Activated naive CD8-positive, alpha-beta T cell (primary cell): ENCODE measurements at regions not wholly inside any gene's neighbourhood (a gene's known extent, or its start where the extent isn't known, plus 50 kb on each side); places are given as distances from the start of the nearest gene placed in this dataset.

Experiments used
- H3K27ac Mint-ChIP-seq: one replicate; pipeline ENCODE4 v1.8.0; 2021; ENCODE audit warnings: mixed read lengths
- H3K27me3 Mint-ChIP-seq: one replicate; pipeline ENCODE4 v1.8.0; 2021; ENCODE audit warnings: mixed read lengths
- H3K36me3 Mint-ChIP-seq: one replicate; pipeline ENCODE4 v1.8.0; 2021; ENCODE audit warnings: mixed read lengths
- H3K4me1 Mint-ChIP-seq: one replicate; pipeline ENCODE4 v1.8.0; 2021; ENCODE audit warnings: low read depth, mixed read lengths
- H3K4me3 Mint-ChIP-seq: one replicate; pipeline ENCODE4 v1.8.0; 2021; ENCODE audit warnings: mild to moderate bottlenecking, mixed read lengths
- H3K9me3 Mint-ChIP-seq: one replicate; pipeline ENCODE4 v1.8.0; 2021; ENCODE audit warnings: low read depth, mixed read lengths

GRCh38 chr3:19093084-19093483 lies 55.2 kb upstream of the KCNH8 start:
- no peak overlapping the region for H3K27ac Mint-ChIP-seq
- H3K4me1 Mint-ChIP-seq = no peaks in the 10 kb centered on the region
- no peaks in the 10 kb centered on the region for H3K36me3 Mint-ChIP-seq
- no peak overlapping the region for H3K4me3 Mint-ChIP-seq
- no peaks in the 10 kb centered on the region for H3K27me3 Mint-ChIP-seq
- H3K9me3 Mint-ChIP-seq = peaks cover 2% of the 10 kb centered on the region

GRCh38 chr3:19077388-19077787 lies 70.9 kb upstream of the KCNH8 start:
- H3K4me3 Mint-ChIP-seq = no peak overlapping the region
- H3K36me3 Mint-ChIP-seq = no peaks in the 10 kb centered on the region
- H3K27ac Mint-ChIP-seq = no peak overlapping the region
- peaks cover 12% of the 10 kb centered on the region for H3K27me3 Mint-ChIP-seq
- no peaks in the 10 kb centered on the region for H3K4me1 Mint-ChIP-seq
- peaks cover under 1% of the 10 kb centered on the region for H3K9me3 Mint-ChIP-seq

- H3K36me3 Mint-ChIP-seq = no peaks in the 10 kb centered on the region
- no peak overlapping the region for H3K27ac Mint-ChIP-seq
- H3K4me3 Mint-ChIP-seq = no peak overlapping the region
- H3K4me1 Mint-ChIP-seq = no peaks in the 10 kb centered on the region
- H3K27me3 Mint-ChIP-seq = peaks cover 5% of the 10 kb centered on the region
- peaks cover 7% of the 10 kb centered on the region for H3K9me3 Mint-ChIP-seq
Measured at GRCh38 chr3:19075037-19075436, 73.3 kb upstream of the KCNH8 start.

GRCh38 chr3:19074257-19074900 lies 73.9 kb upstream of the KCNH8 start:
- Mint-ChIP-seq H3K36me3 (no peaks in the 10 kb centered on the region), H3K27ac (no peak overlapping the region), H3K27me3 (peaks cover 4% of the 10 kb centered on the region), H3K4me1 (no peaks in the 10 kb centered on the region), H3K9me3 (peaks cover 7% of the 10 kb centered on the region), H3K4me3 (no peak overlapping the region)

GRCh38 chr3:19073341-19074105 lies 74.8 kb upstream of the KCNH8 start:
- H3K4me1 Mint-ChIP-seq = no peaks in the 10 kb centered on the region
- H3K4me3 Mint-ChIP-seq = no peak overlapping the region
- H3K36me3 Mint-ChIP-seq = no peaks in the 10 kb centered on the region
- peaks cover 7% of the 10 kb centered on the region for H3K9me3 Mint-ChIP-seq
- H3K27me3 Mint-ChIP-seq = peaks cover 4% of the 10 kb centered on the region
- H3K27ac Mint-ChIP-seq = no peak overlapping the region

GRCh38 chr3:19070325-19070724 lies 78.0 kb upstream of the KCNH8 start:
- H3K4me3 Mint-ChIP-seq = no peak overlapping the region
- no peak overlapping the region for H3K27ac Mint-ChIP-seq
- H3K36me3 Mint-ChIP-seq = no peaks in the 10 kb centered on the region
- peaks cover 7% of the 10 kb centered on the region for H3K9me3 Mint-ChIP-seq
- no peaks in the 10 kb centered on the region for H3K4me1 Mint-ChIP-seq
- H3K27me3 Mint-ChIP-seq = no peaks in the 10 kb centered on the region

- Mint-ChIP-seq H3K4me1 (no peaks in the 10 kb centered on the region), H3K27ac (no peak overlapping the region), H3K4me3 (no peak overlapping the region), H3K36me3 (no peaks in the 10 kb centered on the region), H3K9me3 (no peaks in the 10 kb centered on the region), H3K27me3 (no peaks in the 10 kb centered on the region)
Measured at GRCh38 chr3:19065027-19065426, 83.3 kb upstream of the KCNH8 start.

GRCh38 chr3:19063936-19064335 lies 84.4 kb upstream of the KCNH8 start:
- Mint-ChIP-seq H3K4me1 (no peaks in the 10 kb centered on the region), H3K9me3 (no peaks in the 10 kb centered on the region), H3K27me3 (no peaks in the 10 kb centered on the region), H3K27ac (no peak overlapping the region), H3K4me3 (no peak overlapping the region), H3K36me3 (no peaks in the 10 kb centered on the region)

GRCh38 chr3:19060404-19060803 lies 87.9 kb upstream of the KCNH8 start:
- Mint-ChIP-seq H3K27me3 (peaks cover 4% of the 10 kb centered on the region), H3K4me3 (no peak overlapping the region), H3K4me1 (no peaks in the 10 kb centered on the region), H3K36me3 (no peaks in the 10 kb centered on the region), H3K9me3 (no peaks in the 10 kb centered on the region), H3K27ac (no peak overlapping the region)

GRCh38 chr3:19052874-19053273 lies 95.4 kb upstream of the KCNH8 start:
- no peak overlapping the region for H3K27ac Mint-ChIP-seq
- H3K4me1 Mint-ChIP-seq = no peaks in the 10 kb centered on the region
- no peaks in the 10 kb centered on the region for H3K9me3 Mint-ChIP-seq
- H3K4me3 Mint-ChIP-seq = no peak overlapping the region
- no peaks in the 10 kb centered on the region for H3K36me3 Mint-ChIP-seq
- H3K27me3 Mint-ChIP-seq = peaks cover 5% of the 10 kb centered on the region

- Mint-ChIP-seq H3K4me3 (no peak overlapping the region), H3K4me1 (no peaks in the 10 kb centered on the region), H3K9me3 (no peaks in the 10 kb centered on the region), H3K27ac (no peak overlapping the region), H3K36me3 (no peaks in the 10 kb centered on the region), H3K27me3 (no peaks in the 10 kb centered on the region)
Measured at GRCh38 chr3:19046440-19046839, 101.9 kb upstream of the KCNH8 start.

GRCh38 chr3:19030522-19030839 lies 117.8 kb upstream of the KCNH8 start:
- Mint-ChIP-seq H3K27me3 (peaks cover 7% of the 10 kb centered on the region), H3K36me3 (no peaks in the 10 kb centered on the region), H3K27ac (no peak overlapping the region), H3K4me3 (no peak overlapping the region), H3K9me3 (no peaks in the 10 kb centered on the region), H3K4me1 (peaks cover 3% of the 10 kb centered on the region)

- Mint-ChIP-seq H3K4me1 (peaks cover 3% of the 10 kb centered on the region), H3K27me3 (peaks cover 7% of the 10 kb centered on the region), H3K27ac (no peak overlapping the region), H3K4me3 (no peak overlapping the region), H3K9me3 (no peaks in the 10 kb centered on the region), H3K36me3 (no peaks in the 10 kb centered on the region)
Measured at GRCh38 chr3:19029837-19030521, 118.3 kb upstream of the KCNH8 start.

- H3K27ac Mint-ChIP-seq = no peak overlapping the region
- no peaks in the 10 kb centered on the region for H3K36me3 Mint-ChIP-seq
- no peaks in the 10 kb centered on the region for H3K9me3 Mint-ChIP-seq
- peaks cover 2% of the 10 kb centered on the region for H3K4me1 Mint-ChIP-seq
- H3K4me3 Mint-ChIP-seq = no peak overlapping the region
- H3K27me3 Mint-ChIP-seq = peaks cover 5% of the 10 kb centered on the region
Measured at GRCh38 chr3:19025441-19025840, 122.9 kb upstream of the KCNH8 start.

GRCh38 chr3:19022546-19022945 lies 125.8 kb upstream of the KCNH8 start:
- peaks cover 5% of the 10 kb centered on the region for H3K27me3 Mint-ChIP-seq
- no peak overlapping the region for H3K4me3 Mint-ChIP-seq
- H3K36me3 Mint-ChIP-seq = no peaks in the 10 kb centered on the region
- H3K4me1 Mint-ChIP-seq = no peaks in the 10 kb centered on the region
- H3K27ac Mint-ChIP-seq = no peak overlapping the region
- no peaks in the 10 kb centered on the region for H3K9me3 Mint-ChIP-seq
